ENCODE measurements at regions not wholly inside any gene's neighbourhood (a gene's known extent, or its start where the extent isn't known, plus 50 kb on each side); places are given as distances from the start of the nearest gene placed in this dataset.
"Not testable (repeated sequence)": the region's sequence is repeated elsewhere in the genome, so short reads cannot be mapped to it uniquely, and the experiment has no call there.

DNA sequence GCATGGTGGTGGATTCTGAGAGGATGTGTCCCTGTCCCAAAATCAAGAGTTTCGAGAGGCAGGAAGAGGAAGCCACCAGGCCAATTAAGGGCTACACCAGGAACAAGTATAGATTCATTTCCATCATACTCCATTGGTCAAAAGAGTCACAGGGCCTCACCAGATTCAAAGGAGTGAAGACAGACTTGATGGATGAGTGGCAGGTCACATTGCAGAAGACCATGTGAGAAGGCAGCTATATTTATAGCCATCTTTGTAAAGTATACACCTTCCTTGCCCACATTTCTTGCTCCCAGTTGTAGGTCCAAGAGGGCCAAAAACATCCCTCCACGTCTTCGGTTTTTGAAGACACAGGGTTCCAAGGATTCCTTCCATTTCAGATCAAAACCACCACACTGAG lies 406.0 kb downstream of the BCOR start:
- Histone ChIP-seq H3K9me3 (ENCODE audit: control insufficient read depth, low read depth, low read length) (no peaks in the 10 kb centered on the region), H3K36me3 (ENCODE audit: control insufficient read depth, insufficient read depth, low read length) (no peaks in the 10 kb centered on the region)
- WGBS (ENCODE audit: insufficient coverage, low lambda C conversion rate): no CpG with 5 or more reads among the region's 3 CpGs

DNA sequence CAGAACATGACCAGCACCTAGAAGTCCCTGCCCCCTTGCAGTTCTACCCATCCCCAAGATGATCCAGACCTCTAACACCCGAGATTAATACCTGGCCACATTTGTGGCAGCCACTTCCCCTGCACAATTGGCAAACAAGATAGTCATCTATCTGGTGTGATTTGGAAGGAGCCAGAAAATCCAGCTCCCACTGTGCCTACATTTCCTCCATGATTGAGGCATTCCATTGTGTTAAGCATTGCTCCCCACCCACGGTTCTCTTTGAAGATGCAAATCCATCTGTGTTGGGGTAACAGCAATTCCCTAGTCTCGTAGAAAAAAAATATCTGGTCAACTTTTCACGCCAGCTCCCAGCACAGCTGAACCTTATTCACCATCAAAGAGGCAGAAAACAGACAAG lies 405.0 kb downstream of the BCOR start:
- no CpG with 5 or more reads among the region's 4 CpGs for WGBS (ENCODE audit: insufficient coverage, low lambda C conversion rate)
- Histone ChIP-seq H3K27me3 (ENCODE audit: control insufficient read depth, insufficient read depth, low read length) (no peaks in the 10 kb centered on the region), H3K4me1 (ENCODE audit: control insufficient read depth, insufficient read depth, low read length) (peaks cover 11% of the 10 kb centered on the region), H3K4me3 (ENCODE audit: low read length) (no peak overlapping the region), H3K9me3 (ENCODE audit: control insufficient read depth, low read depth, low read length) (no peaks in the 10 kb centered on the region), H3K27ac (ENCODE audit: low read length) (no peak overlapping the region), H3K36me3 (ENCODE audit: control insufficient read depth, insufficient read depth, low read length) (no peaks in the 10 kb centered on the region)
- no peak for DNase-seq

More for the DNA sequence above, 406.0 kb downstream of the BCOR start:
- no peak overlapping the region for H3K27ac ChIP-seq (ENCODE audit: low read length)
- H3K4me1 ChIP-seq (ENCODE audit: control insufficient read depth, insufficient read depth, low read length): peaks cover 15% of the 10 kb centered on the region
- no peaks in the 10 kb centered on the region for H3K27me3 ChIP-seq (ENCODE audit: control insufficient read depth, insufficient read depth, low read length)
- no peak for DNase-seq
- H3K4me3 ChIP-seq (ENCODE audit: low read length): no peak overlapping the region

DNA sequence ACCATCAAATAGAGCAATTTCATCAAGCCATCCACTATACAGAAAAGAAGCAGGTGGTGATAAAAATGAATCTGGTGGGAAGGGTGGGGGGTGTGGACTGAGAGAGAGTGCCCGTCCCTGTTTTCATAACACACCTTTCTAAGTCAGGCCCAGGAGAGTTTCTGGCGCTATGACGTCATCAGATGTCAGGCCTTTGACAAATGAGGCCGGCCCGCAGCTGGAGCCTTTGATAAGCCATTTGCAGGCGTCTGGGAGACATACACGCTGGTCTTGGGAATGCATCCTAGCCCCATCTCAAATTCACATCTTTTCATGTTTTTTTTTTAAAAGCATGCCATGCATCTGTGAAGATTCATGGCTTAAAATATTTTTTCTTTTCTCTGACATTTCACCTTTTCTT lies 404.5 kb downstream of the BCOR start:
- Histone ChIP-seq H3K36me3 (ENCODE audit: control insufficient read depth, insufficient read depth, low read length) (no peaks in the 10 kb centered on the region), H3K4me1 (ENCODE audit: control insufficient read depth, insufficient read depth, low read length) (peaks cover 9% of the 10 kb centered on the region), H3K4me3 (ENCODE audit: low read length) (no peak overlapping the region), H3K27ac (ENCODE audit: low read length) (no peak overlapping the region), H3K9me3 (ENCODE audit: control insufficient read depth, low read depth, low read length) (no peaks in the 10 kb centered on the region), H3K27me3 (ENCODE audit: control insufficient read depth, insufficient read depth, low read length) (no peaks in the 10 kb centered on the region)
- 20% methylated on average over 1 of the region's 7 CpGs for WGBS (ENCODE audit: insufficient coverage, low lambda C conversion rate)
- DNase-seq: no peak

DNA sequence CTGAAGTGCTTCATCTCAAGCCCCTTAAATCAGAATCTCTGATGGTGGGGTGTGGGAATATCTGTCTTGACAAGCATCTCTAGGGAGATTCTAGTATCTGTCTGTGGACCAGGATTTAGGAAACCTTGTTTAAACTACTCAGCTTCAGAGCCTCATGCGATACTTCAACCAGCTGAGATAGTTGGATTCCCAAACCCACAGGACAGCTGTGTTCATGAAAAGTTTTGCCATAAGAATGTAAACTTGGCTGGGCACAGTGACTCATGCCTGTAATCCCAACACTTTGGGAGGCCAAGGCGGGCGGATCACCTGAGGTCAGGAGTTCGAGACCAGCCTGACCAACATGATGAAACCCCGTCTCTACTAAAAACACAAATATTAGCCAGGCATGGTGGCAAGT lies 395.1 kb downstream of the BCOR start:
- no CpG with 5 or more reads among the region's 5 CpGs for WGBS (ENCODE audit: insufficient coverage, low lambda C conversion rate)
- not testable (repeated sequence) for H3K36me3 ChIP-seq (ENCODE audit: control insufficient read depth, insufficient read depth, low read length); H3K27me3 ChIP-seq (ENCODE audit: control insufficient read depth, insufficient read depth, low read length); H3K4me1 ChIP-seq (ENCODE audit: control insufficient read depth, insufficient read depth, low read length); H3K9me3 ChIP-seq (ENCODE audit: control insufficient read depth, low read depth, low read length); H3K27ac ChIP-seq (ENCODE audit: low read length); H3K4me3 ChIP-seq (ENCODE audit: low read length); DNase-seq

DNA sequence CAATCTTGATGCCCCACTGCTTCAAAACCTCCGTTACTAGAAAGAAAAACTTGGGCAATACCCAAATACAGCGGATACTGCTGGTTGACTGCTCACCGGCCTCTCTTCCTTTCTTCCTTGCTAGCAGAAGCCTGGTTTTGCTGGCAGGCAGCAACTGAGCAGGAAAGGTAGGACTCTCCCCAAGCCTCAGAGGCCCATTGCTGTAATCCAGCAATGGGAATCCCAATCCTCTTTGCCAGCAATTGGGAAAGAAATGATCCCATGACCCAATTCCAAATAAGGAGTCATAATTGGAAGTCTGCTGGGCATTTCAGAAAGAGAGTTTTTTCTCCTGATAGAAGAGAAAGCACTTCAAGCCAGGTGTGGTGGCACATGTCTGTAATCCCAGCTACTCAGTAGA lies 394.5 kb downstream of the BCOR start:
- Histone ChIP-seq H3K9me3 (ENCODE audit: control insufficient read depth, low read depth, low read length) (no peaks in the 10 kb centered on the region), H3K27me3 (ENCODE audit: control insufficient read depth, insufficient read depth, low read length) (no peaks in the 10 kb centered on the region), H3K4me3 (ENCODE audit: low read length) (no peak overlapping the region), H3K36me3 (ENCODE audit: control insufficient read depth, insufficient read depth, low read length) (no peaks in the 10 kb centered on the region), H3K27ac (ENCODE audit: low read length) (peak overlapping the region; percentile 39), H3K4me1 (ENCODE audit: control insufficient read depth, insufficient read depth, low read length) (peaks cover 3% of the 10 kb centered on the region)
- WGBS (ENCODE audit: insufficient coverage, low lambda C conversion rate): no CpG with 5 or more reads among the region's 3 CpGs
- DNase-seq: no peak

DNA sequence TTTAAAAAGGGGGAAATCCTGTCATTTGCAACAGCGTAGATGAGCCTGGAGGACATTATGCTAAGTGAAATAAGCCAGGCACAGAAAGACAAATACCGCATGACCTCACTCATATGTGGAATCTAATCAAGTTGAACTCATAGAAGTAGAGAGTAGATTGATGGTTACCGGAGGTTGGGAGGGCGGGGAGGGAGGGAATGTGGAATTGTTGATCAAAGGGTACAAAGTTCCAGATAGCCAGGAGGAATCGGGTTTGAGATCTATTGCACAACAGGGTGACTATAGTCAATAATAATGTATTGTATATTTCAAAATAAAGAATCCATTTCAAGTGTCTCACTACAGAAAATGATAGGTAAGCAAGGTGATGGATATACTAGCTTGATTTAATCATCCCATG lies 393.2 kb downstream of the BCOR start:
- WGBS (ENCODE audit: insufficient coverage, low lambda C conversion rate): 0% methylated on average over 1 of the region's 5 CpGs
- peaks cover 3% of the 10 kb centered on the region for H3K4me1 ChIP-seq (ENCODE audit: control insufficient read depth, insufficient read depth, low read length)
- H3K36me3 ChIP-seq (ENCODE audit: control insufficient read depth, insufficient read depth, low read length): no peaks in the 10 kb centered on the region
- peak in 1 of 2 donors; percentile 66 for DNase-seq
- H3K27me3 ChIP-seq (ENCODE audit: control insufficient read depth, insufficient read depth, low read length): no peaks in the 10 kb centered on the region
- H3K27ac ChIP-seq (ENCODE audit: low read length): peak overlapping the region; percentile 41
- H3K9me3 ChIP-seq (ENCODE audit: control insufficient read depth, low read depth, low read length): no peaks in the 10 kb centered on the region
- no peak overlapping the region for H3K4me3 ChIP-seq (ENCODE audit: low read length)

DNA sequence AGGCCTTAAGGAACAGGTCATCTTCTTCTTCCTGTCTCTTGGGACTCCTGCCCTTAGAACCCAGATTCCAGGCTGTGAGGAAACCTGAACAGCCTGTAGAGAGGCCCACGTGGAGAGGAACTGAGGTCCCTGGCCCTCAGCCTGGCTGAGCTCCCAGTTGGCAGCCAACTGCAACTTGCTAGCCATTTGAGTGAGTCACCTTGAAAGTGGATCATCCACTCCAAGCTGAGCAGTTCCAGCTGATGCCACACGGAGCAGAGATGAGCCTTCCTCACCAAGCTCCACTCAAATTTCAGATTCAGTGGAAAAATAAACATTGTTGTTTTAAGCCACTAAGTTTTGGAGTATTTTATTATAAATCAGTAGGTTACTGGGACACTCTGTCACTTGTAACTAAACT lies 392.5 kb downstream of the BCOR start:
- Histone ChIP-seq H3K4me3 (ENCODE audit: low read length) (no peak overlapping the region), H3K4me1 (ENCODE audit: control insufficient read depth, insufficient read depth, low read length) (peaks cover 3% of the 10 kb centered on the region), H3K36me3 (ENCODE audit: control insufficient read depth, insufficient read depth, low read length) (no peaks in the 10 kb centered on the region), H3K27ac (ENCODE audit: low read length) (peak overlapping the region; percentile 31), H3K9me3 (ENCODE audit: control insufficient read depth, low read depth, low read length) (no peaks in the 10 kb centered on the region), H3K27me3 (ENCODE audit: control insufficient read depth, insufficient read depth, low read length) (no peaks in the 10 kb centered on the region)
- no CpG with 5 or more reads among the region's 2 CpGs for WGBS (ENCODE audit: insufficient coverage, low lambda C conversion rate)
- DNase-seq: peak; percentile 53 to 67

DNA sequence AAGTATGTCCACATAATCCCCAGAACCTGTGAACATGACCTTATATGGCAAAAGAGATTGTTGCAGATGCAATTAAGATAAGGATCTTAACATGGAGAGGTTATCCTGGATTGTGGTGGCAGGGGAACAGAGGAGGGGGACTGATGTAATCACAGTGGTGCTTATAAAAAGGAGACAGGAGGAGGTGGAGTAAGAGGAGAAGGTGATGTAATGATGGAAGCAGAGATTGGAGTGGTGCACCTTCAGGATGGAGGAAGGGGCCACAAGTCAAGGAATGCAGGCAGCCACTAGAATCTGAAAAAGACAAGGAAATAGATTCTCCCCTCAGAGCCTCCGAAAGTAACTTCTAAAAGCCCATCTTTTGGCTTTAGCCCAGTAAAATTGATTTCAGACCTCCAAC lies 388.4 kb downstream of the BCOR start:
- Histone ChIP-seq H3K36me3 (ENCODE audit: control insufficient read depth, insufficient read depth, low read length) (no peaks in the 10 kb centered on the region), H3K27me3 (ENCODE audit: control insufficient read depth, insufficient read depth, low read length) (no peaks in the 10 kb centered on the region), H3K4me3 (ENCODE audit: low read length) (no peak overlapping the region), H3K27ac (ENCODE audit: low read length) (no peak overlapping the region), H3K4me1 (ENCODE audit: control insufficient read depth, insufficient read depth, low read length) (peaks cover 3% of the 10 kb centered on the region), H3K9me3 (ENCODE audit: control insufficient read depth, low read depth, low read length) (no peaks in the 10 kb centered on the region)
- DNase-seq: no peak
- no CpG with 5 or more reads among the region's 1 CpG for WGBS (ENCODE audit: insufficient coverage, low lambda C conversion rate)

DNA sequence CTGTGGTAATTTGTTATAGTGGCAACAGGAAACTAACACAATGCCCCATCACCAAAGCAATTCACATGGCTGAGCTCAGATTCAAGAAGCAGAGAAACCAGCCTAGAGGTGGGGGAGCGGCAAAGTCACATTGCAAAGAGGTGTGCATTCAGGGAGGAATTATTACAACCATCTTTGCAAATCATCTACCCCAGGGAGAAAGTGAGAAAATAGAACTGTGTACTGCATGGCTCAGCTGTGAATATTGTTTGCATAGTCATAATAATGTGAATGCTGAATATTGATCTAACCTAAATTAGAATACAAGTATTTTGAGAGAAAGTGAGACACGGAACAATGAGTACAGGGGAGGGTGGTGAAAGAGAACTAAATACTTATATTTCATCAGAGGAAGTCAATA lies 387.9 kb downstream of the BCOR start:
- Histone ChIP-seq H3K36me3 (ENCODE audit: control insufficient read depth, insufficient read depth, low read length) (no peaks in the 10 kb centered on the region), H3K27ac (ENCODE audit: low read length) (no peak overlapping the region), H3K4me3 (ENCODE audit: low read length) (no peak overlapping the region), H3K9me3 (ENCODE audit: control insufficient read depth, low read depth, low read length) (no peaks in the 10 kb centered on the region), H3K4me1 (ENCODE audit: control insufficient read depth, insufficient read depth, low read length) (peaks cover 3% of the 10 kb centered on the region), H3K27me3 (ENCODE audit: control insufficient read depth, insufficient read depth, low read length) (no peaks in the 10 kb centered on the region)
- WGBS (ENCODE audit: insufficient coverage, low lambda C conversion rate): 100% methylated on average over 1 of the region's 2 CpGs
- DNase-seq: no peak

DNA sequence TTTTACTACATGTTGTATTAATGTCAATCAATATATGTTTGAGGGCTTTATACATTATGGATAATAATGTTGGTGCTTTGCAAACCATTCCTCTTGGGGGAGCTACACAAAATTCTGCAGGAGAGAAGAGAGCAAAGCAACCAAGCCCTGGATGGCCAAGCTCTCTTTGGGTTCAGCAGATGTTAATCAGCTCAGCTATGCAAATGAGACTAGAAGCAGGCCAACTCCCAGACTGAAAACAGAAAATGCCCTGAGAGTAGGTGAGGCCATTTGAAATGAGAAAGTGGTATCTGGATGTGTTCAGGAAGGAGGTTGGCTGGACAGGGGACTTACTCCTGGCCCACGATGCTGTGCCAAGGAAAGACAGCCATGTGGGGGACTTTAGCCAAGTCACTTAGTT lies 387.0 kb downstream of the BCOR start:
- H3K27me3 ChIP-seq (ENCODE audit: control insufficient read depth, insufficient read depth, low read length): no peaks in the 10 kb centered on the region
- H3K4me3 ChIP-seq (ENCODE audit: low read length): no peak overlapping the region
- no peaks in the 10 kb centered on the region for H3K4me1 ChIP-seq (ENCODE audit: control insufficient read depth, insufficient read depth, low read length)
- H3K36me3 ChIP-seq (ENCODE audit: control insufficient read depth, insufficient read depth, low read length): no peaks in the 10 kb centered on the region
- no peak overlapping the region for H3K27ac ChIP-seq (ENCODE audit: low read length)
- no peaks in the 10 kb centered on the region for H3K9me3 ChIP-seq (ENCODE audit: control insufficient read depth, low read depth, low read length)
- no CpG with 5 or more reads among the region's 1 CpG for WGBS (ENCODE audit: insufficient coverage, low lambda C conversion rate)
- DNase-seq: no peak

DNA sequence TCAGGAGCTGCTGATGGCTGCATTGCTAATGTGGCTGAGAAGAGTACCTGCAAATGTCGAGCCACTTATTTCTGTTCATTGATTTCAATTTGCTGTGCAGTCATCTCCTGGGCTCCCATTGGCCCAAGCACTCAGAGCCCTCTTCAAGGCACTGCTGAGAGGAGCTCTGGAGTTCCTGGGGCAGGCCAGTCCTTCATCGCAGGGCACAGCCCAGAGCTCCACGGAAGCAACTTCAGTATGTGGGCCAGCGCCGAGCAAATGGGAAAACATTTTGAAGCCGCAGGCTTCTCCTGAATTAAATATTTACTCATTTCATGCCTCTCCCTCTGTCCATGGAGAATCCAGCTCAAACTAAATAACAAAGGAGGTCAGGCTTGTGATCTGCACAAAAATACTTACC lies 383.3 kb downstream of the BCOR start:
- no peaks in the 10 kb centered on the region for H3K9me3 ChIP-seq (ENCODE audit: control insufficient read depth, low read depth, low read length)
- H3K4me3 ChIP-seq (ENCODE audit: low read length): no peak overlapping the region
- DNase-seq: no peak
- no peak overlapping the region for H3K27ac ChIP-seq (ENCODE audit: low read length)
- no CpG with 5 or more reads among the region's 6 CpGs for WGBS (ENCODE audit: insufficient coverage, low lambda C conversion rate)
- no peaks in the 10 kb centered on the region for H3K4me1 ChIP-seq (ENCODE audit: control insufficient read depth, insufficient read depth, low read length)
- no peaks in the 10 kb centered on the region for H3K27me3 ChIP-seq (ENCODE audit: control insufficient read depth, insufficient read depth, low read length)
- H3K36me3 ChIP-seq (ENCODE audit: control insufficient read depth, insufficient read depth, low read length): no peaks in the 10 kb centered on the region
